NCI-H524 (cell line): ENCODE measurements at regions not wholly inside any gene's neighbourhood (a gene's known extent, or its start where the extent isn't known, plus 50 kb on each side); places are given as distances from the start of the nearest gene placed in this dataset.
"Not testable (repeated sequence)": the region's sequence is repeated elsewhere in the genome, so short reads cannot be mapped to it uniquely, and the experiment has no call there.

Experiments used
- DNase-seq, 2 experiments: peaks; one replicate each; lab custom pipeline; 2025; lab: John Stamatoyannopoulos, UW

- DNase-seq, result no peak
These were observed 369.5 kb downstream of the BRD1 start for GRCh38 chr22:49457946-49458707.

GRCh38 chr22:49457146-49457545, 370.5 kb downstream of the BRD1 start:
- DNase-seq, result no peak

- peak; percentile 34 to 69 for DNase-seq
These were observed 372.1 kb downstream of the BRD1 start for GRCh38 chr22:49455595-49455994.

- DNase-seq, result no peak
These were observed 372.9 kb downstream of the BRD1 start for GRCh38 chr22:49454726-49455125.

- DNase-seq, result no peak
These were observed 373.9 kb downstream of the BRD1 start for GRCh38 chr22:49453771-49454170.

GRCh38 chr22:49453019-49453418, 374.7 kb downstream of the BRD1 start:
- not testable (repeated sequence) for DNase-seq

GRCh38 chr22:49452362-49452946, 375.2 kb downstream of the BRD1 start:
- DNase-seq, result no peak

- DNase-seq, result no peak
These were observed 376.4 kb downstream of the BRD1 start for GRCh38 chr22:49451070-49451840.

- peak; percentile 17 to 63 for DNase-seq
These were observed 377.2 kb downstream of the BRD1 start for GRCh38 chr22:49450498-49450897.

GRCh38 chr22:49449811-49450446, 377.7 kb downstream of the BRD1 start:
- peak in 1 of 2 experiments; percentile 43 for DNase-seq

- DNase-seq, result no peak
These were observed 378.3 kb downstream of the BRD1 start for GRCh38 chr22:49449377-49449776.

- DNase-seq, result no peak
These were observed 379.1 kb downstream of the BRD1 start for GRCh38 chr22:49448526-49448925.

GRCh38 chr22:49447837-49448236, 379.8 kb downstream of the BRD1 start:
- no peak for DNase-seq

GRCh38 chr22:49446759-49447710, 380.6 kb downstream of the BRD1 start:
- no peak for DNase-seq

GRCh38 chr22:49446145-49446758, 381.4 kb downstream of the BRD1 start:
- DNase-seq, result no peak

GRCh38 chr22:49444781-49445180, 382.9 kb downstream of the BRD1 start:
- no peak for DNase-seq

GRCh38 chr22:49440931-49441330, 386.7 kb downstream of the BRD1 start:
- no peak for DNase-seq

- no peak for DNase-seq
These were observed 388.3 kb downstream of the BRD1 start for GRCh38 chr22:49439373-49439772.

- DNase-seq, result no peak
These were observed 389.7 kb downstream of the BRD1 start for GRCh38 chr22:49437956-49438355.

- DNase-seq, result no peak
These were observed 390.3 kb downstream of the BRD1 start for GRCh38 chr22:49437356-49437755.

- DNase-seq, result no peak
These were observed 391.6 kb downstream of the BRD1 start for GRCh38 chr22:49436056-49436455.
